NB4 (cell line): ENCODE measurements at regions not wholly inside any gene's neighbourhood (a gene's known extent, or its start where the extent isn't known, plus 50 kb on each side); places are given as distances from the start of the nearest gene placed in this dataset.

Experiments
- DNase-seq: peaks from one replicate; pipeline ENCODE4 v3.0.0; 2010; ENCODE audit warnings: low read depth
- H3K4me3 ChIP-seq: one replicate; pipeline ENCODE4 v1.5.1; 2011; ENCODE audit warnings: mild to moderate bottlenecking, low read depth, low read length, moderate library complexity
- MAX ChIP-seq: IDR thresholded peaks from 2 replicates; pipeline ENCODE4 v1.6.1; 2011; ENCODE audit warnings: low read depth, low read length
- MYC ChIP-seq: IDR thresholded peaks from 2 replicates; pipeline ENCODE4 v1.6.1; 2011; ENCODE audit warnings: low read depth, low read length
- POLR2A ChIP-seq: IDR thresholded peaks from 2 replicates; pipeline ENCODE4 v1.6.1; 2011; ENCODE audit warnings: mild to moderate bottlenecking; ENCODE audit not compliant: insufficient read length; ENCODE audit errors: extremely low read depth
- TF ChIP-seq, protein P1 (sequence below): IDR thresholded peaks from one replicate; pipeline ENCODE4 v1.5.1; 2012; ENCODE audit warnings: low read depth, low read length

DNA sequence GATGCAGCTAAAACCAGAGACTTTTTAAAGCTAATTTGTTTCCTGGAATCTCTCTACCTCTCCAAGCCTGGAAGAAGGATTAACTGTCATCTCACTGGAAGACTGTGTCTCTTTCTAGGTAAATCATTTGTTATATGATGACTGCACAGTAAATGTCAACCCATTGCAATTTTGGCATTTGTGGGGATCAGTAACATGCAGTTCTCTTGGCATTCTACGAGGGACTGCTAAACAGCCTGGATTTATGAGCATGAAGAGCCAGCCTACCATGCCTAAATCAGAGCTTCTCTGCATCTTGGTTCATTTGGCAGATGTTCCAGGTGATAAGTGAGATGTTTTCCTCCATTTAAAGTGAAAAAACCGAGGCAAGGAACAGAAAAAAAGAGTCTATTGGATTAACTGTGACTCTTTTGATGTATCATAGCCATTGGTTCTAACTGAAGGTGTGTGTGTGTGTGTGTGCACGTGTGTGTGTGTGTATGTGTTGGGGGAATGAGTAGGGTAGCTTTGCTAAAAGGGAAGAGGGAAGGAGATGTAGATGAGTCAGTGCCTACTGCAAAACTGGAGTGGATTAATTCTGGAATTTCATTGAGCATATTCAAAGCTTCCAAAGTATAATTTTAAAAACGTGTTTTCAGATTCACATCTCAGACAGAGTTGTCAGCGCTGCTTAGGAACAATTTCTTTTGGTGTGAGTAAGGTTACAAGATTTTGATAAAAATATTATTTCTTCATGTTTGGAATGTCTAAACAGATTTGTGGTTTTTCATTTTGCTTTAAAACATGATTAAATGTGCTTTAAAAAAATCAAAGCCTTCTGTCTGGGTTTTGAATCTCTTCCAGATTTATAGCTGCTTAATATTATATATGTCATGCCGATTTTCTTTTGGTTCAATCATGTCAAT, 123.2 kb upstream of the LNX1 start:
- TF ChIP-seq POLR2A (no peak), MAX (no peak), MYC (no peak)
- TF ChIP-seq, protein P1, sequence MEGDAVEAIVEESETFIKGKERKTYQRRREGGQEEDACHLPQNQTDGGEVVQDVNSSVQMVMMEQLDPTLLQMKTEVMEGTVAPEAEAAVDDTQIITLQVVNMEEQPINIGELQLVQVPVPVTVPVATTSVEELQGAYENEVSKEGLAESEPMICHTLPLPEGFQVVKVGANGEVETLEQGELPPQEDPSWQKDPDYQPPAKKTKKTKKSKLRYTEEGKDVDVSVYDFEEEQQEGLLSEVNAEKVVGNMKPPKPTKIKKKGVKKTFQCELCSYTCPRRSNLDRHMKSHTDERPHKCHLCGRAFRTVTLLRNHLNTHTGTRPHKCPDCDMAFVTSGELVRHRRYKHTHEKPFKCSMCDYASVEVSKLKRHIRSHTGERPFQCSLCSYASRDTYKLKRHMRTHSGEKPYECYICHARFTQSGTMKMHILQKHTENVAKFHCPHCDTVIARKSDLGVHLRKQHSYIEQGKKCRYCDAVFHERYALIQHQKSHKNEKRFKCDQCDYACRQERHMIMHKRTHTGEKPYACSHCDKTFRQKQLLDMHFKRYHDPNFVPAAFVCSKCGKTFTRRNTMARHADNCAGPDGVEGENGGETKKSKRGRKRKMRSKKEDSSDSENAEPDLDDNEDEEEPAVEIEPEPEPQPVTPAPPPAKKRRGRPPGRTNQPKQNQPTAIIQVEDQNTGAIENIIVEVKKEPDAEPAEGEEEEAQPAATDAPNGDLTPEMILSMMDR, result no peak
- DNase-seq, result no peak
- no peak overlapping the region for H3K4me3 ChIP-seq

DNA sequence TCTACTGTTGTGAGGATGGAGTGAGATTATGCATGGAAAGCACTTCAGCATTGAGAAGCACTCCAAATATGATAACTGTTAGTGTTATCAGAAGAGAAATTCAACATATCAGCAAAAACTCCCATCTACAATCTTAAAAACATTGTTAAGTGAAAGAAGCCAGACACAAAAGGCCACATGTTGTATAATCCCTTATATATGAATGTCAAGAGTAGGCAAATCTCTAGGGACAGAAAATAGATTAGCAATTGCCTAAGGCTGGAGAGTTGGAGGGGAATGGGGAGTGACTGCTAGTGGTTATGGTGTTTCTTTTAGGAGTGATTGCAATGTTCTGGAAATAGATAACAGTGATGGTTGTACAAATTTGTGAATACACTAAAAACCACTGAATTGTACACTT, 122.5 kb upstream of the LNX1 start:
- no peak for TF ChIP-seq MYC
- TF ChIP-seq, protein P1, result no peak
- TF ChIP-seq POLR2A, result no peak
- no peak for TF ChIP-seq MAX
- H3K4me3 ChIP-seq, result no peak overlapping the region
- DNase-seq, result peak; percentile 19

- DNase-seq, result no peak
- no peak overlapping the region for H3K4me3 ChIP-seq
- TF ChIP-seq, protein P1, result no peak
- no peak for TF ChIP-seq MAX
- no peak for TF ChIP-seq MYC
- no peak for TF ChIP-seq POLR2A
Observed at GRCh38 chr4:53713296-53713695, 122.0 kb upstream of the LNX1 start.

GRCh38 chr4:53712408-53713020, 121.2 kb upstream of the LNX1 start:
- no peak overlapping the region for H3K4me3 ChIP-seq
- TF ChIP-seq MYC, result no peak
- TF ChIP-seq, protein P1, result no peak
- DNase-seq, result no peak

DNA sequence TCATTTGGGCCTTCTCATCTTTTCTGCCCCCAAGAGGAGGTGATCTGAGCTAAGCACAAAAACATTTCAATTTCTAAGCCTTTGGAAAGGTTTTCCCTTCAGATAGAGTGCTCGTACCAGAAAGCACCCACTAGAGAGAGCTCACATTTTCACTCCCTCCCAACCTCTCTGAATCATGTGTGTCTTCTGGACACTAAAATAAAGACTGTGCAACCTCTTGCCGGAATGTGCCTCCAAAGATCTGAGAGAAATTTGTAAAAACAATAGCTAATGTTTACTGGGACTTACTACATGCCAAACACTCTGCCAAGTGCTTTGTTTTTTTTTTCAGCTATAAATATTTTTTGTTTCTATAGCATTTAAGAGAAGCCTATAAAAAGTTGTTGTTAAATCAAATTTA, 120.6 kb upstream of the LNX1 start:
- no peak for DNase-seq
- TF ChIP-seq MAX, result no peak
- TF ChIP-seq MYC, result no peak
- no peak for TF ChIP-seq POLR2A
- TF ChIP-seq, protein P1, result no peak
- H3K4me3 ChIP-seq, result no peak overlapping the region
